Epithelial cell of esophagus (primary cell): ENCODE measurements at regions not wholly inside any gene's neighbourhood (a gene's known extent, or its start where the extent isn't known, plus 50 kb on each side); places are given as distances from the start of the nearest gene placed in this dataset.

ENCODE experiments used
- DNase-seq: peaks from one replicate; pipeline ENCODE4 v3.0.0; 2010; ENCODE audit warnings: low read depth
- H3K4me3 ChIP-seq: 2 replicates; pipeline ENCODE4 v1.5.1; 2011; ENCODE audit warnings: mild to moderate bottlenecking, low read length, control low read depth
- TF ChIP-seq, protein P1 (sequence below): IDR thresholded peaks from 2 replicates; pipeline ENCODE4 v1.5.1; 2011; ENCODE audit warnings: low read depth, mild to moderate bottlenecking, low read length, control low read depth, inconsistent platforms; ENCODE audit not compliant: insufficient read depth; ENCODE audit errors: missing control alignments

DNA sequence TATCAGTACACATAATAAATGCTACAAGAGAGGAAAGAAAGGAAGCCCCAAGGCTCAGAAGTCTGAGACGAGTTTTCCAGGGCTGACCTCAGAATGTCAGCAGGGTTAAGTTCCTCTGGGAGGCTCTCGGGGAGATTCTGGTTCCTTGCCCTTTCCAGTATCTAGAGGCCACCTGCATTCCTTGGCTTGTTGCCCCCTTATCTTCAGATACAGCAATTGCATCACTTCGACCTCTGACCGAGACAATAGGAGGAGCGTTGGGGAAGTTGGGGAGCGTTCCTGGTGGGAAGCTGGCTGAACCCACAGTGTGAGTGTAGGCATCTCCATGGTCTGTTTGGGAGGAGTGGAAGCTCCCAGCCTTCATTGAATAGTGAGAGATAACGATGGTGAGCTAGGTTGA, 72.0 kb upstream of the MTPN start:
- DNase-seq: no peak
- no peak overlapping the region for H3K4me3 ChIP-seq
- TF ChIP-seq, protein P1, sequence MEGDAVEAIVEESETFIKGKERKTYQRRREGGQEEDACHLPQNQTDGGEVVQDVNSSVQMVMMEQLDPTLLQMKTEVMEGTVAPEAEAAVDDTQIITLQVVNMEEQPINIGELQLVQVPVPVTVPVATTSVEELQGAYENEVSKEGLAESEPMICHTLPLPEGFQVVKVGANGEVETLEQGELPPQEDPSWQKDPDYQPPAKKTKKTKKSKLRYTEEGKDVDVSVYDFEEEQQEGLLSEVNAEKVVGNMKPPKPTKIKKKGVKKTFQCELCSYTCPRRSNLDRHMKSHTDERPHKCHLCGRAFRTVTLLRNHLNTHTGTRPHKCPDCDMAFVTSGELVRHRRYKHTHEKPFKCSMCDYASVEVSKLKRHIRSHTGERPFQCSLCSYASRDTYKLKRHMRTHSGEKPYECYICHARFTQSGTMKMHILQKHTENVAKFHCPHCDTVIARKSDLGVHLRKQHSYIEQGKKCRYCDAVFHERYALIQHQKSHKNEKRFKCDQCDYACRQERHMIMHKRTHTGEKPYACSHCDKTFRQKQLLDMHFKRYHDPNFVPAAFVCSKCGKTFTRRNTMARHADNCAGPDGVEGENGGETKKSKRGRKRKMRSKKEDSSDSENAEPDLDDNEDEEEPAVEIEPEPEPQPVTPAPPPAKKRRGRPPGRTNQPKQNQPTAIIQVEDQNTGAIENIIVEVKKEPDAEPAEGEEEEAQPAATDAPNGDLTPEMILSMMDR: no peak

DNA sequence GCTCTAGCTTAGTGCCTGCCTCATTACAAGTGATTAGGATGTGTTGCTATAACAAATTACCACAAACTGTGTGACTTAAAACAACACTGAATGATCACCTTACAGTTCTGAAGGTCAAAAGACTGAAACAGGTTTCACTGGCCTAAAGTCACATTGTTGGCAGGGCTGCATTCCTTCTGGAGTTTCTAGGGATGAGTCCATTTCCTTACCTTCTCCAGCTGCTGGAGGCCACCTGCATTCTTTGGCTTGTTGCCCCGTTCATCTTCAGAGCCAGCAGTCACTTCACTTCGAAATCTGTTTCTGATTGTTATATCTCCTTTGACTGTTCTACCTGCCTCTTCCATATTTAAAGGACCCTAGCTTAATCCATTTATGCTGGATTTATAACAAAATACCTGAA, 69.4 kb upstream of the MTPN start:
- TF ChIP-seq, protein P1: no peak
- H3K4me3 ChIP-seq: no peak overlapping the region

DNA sequence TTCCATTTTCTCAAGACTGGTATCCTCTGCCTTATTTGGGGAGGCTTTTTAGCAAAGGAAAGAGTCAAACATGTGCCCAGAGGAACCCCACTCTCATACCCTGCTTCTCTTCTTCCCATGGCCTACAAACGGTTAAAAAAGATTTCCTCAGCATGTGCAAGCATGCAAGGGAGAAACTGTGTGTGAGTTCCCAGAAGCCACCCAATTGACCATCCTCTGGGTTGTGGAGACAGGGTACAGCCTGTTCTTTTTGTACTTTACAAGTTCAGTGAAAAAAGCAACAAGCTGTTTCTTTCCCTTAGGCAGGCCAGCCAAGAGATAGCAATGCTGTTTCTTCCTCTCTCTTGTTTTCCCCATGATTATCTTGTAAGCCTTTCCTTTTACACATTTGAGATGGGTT, 68.8 kb upstream of the MTPN start:
- H3K4me3 ChIP-seq: no peak overlapping the region
- TF ChIP-seq, protein P1: no peak
- no peak for DNase-seq

More for the DNA sequence above, 69.4 kb upstream of the MTPN start:
- no peak for DNase-seq

DNA sequence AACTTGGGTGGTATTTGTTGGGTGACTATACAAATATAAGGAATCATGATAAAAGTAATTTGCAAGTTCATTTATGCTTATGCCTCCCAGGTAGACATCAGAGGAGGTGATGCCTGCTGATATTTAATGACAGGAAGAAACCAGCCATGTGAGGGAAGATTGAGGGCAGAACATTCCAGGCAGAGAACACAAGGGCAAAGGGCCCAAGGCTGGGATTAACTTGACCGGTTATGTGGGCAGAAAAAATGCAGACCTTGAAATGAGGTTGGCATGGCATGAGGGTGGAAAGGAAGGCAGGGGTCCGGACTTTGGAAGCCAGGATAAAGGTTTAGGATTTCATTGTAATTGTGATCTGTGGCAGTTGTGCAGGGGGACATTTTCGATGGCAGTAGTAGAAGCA, 68.0 kb upstream of the MTPN start:
- DNase-seq: no peak
- TF ChIP-seq, protein P1: no peak
- no peak overlapping the region for H3K4me3 ChIP-seq

DNA sequence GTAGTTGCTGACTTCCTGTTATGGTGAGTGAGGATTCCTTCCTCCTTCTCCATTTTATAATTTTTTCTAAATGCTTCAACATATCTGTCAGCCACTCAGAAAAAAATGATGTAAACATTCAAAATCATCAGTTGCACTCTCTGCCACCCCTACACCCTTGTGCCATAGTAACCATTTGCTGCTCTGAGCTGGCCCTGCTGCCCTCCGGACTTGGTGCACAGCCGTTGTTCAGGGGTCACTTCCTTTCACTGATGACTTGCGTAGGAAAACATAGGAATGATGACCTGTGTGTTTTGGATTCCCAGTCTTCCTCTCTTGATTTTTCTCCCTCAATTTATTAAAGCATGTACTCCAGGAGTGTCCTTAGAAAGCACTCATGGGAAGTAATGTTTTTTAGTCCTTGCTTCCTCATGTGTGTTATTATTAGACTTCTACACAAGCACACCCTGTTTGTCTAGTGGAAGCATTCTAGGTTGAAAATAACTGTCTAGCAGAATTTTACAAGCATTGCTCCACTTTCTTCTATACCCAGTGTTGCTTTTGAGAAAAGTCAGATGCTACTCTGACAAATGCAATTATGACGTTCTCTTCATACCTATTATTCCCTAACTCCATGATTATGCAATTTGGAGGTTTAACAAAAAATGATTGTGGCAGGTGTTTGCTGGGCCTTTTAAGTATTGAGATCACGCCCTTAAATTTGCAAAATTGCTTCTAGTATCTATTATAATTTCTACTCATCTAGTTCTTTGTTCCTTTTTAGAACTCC, 62.6 kb upstream of the MTPN start:
- no peak for DNase-seq
- no peak overlapping the region for H3K4me3 ChIP-seq

DNA sequence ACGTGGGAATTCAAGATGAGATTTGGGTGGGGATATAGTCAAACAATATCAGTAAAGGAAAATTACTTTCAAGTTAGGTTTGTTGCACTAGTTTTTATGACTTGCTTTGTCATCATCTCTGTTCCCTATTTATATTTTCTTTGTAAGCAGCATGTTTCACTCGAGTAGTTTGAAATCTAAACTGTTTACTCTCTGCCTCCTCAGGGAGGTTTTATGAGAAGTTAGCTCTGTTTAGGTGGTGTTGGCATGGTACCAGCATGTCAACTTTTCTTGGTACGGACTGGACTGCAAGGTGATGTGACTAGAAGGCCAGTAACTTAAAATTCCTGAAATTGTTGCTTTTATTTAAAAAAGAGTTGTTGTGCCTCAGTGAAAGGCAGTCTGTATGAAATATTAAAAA, 59.2 kb upstream of the MTPN start:
- no peak for DNase-seq
- TF ChIP-seq, protein P1: no peak
- no peak overlapping the region for H3K4me3 ChIP-seq

More for the DNA sequence above, 62.6 kb upstream of the MTPN start:
- TF ChIP-seq, protein P1: no peak

DNA sequence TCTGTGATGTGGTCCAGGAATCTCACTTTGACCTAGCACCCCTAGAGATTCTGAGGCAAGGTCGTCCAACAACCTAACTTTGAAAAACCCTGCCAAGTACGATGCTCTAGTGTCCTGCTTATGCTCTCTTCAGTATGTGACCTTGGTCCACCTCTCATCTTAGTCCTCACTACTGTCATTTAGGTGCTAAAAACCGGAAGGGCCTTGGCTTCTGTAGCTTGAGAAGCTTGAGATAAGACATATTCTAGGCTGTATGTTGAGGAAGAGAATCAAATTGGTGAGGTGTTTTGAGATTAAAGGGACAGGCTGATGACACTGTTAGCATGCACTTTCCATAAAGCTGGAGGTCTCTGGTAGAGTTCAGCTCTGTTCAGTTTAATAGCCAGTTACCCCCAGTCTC, 57.0 kb upstream of the MTPN start:
- DNase-seq: no peak
- TF ChIP-seq, protein P1: no peak
- H3K4me3 ChIP-seq: no peak overlapping the region
